Globus pallidus (tissue), 1 donor: ENCODE measurements at regions not wholly inside any gene's neighbourhood (a gene's known extent, or its start where the extent isn't known, plus 50 kb on each side); places are given as distances from the start of the nearest gene placed in this dataset.
A peak's percentile ranks its signal among the peaks of the same experiment; 100 is the strongest.
"Not testable (repeated sequence)": the region's sequence is repeated elsewhere in the genome, so short reads cannot be mapped to it uniquely, and the experiment has no call there.

Experiments
- DNase-seq: peaks from one replicate; pipeline ENCODE4 v3.0.0-alpha.2; 2015; ENCODE audit warnings: low spot score

DNA sequence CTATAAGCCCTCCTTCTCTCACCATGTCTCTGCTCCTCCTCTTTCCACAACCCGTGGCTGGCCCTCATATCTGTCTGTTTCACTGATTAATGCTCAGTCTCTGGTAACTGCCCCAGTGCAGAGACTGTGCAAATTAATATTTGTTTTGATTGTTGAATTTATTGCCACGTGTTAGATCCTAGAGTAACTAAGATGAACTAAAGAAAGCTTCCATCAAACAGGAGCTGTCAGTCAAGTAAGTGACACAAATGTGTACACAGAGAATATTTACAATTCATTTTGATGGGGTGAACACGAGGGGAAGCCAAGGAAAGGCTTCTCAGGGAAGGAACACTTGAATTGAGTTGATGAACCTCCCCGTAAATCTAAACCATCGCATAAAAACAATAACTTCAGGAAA, 182.5 kb downstream of the BAMBI start:
- no peak for DNase-seq

DNA sequence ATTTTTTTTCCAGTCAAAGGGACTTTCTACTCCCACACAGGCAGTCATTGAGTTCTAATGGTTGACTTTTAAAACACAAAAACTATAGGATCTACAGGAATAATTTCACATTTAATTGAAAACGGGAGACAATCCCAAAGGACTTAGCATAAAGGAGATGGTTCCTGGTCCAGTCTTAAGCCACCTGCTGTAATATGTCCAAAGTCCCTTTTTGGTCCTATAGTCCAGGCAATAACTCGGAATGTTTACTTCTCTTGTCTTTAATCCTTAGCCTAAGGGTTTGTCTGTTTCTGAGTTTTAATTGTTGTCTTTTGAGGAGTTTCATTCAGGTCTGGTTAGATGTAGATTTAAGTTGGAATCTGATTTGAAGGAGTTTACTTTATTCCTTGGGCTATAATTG, 184.9 kb downstream of the BAMBI start:
- no peak for DNase-seq

- DNase-seq: no peak
Observed at GRCh38 chr10:28869606-28870201, 192.4 kb downstream of the BAMBI start.

DNA sequence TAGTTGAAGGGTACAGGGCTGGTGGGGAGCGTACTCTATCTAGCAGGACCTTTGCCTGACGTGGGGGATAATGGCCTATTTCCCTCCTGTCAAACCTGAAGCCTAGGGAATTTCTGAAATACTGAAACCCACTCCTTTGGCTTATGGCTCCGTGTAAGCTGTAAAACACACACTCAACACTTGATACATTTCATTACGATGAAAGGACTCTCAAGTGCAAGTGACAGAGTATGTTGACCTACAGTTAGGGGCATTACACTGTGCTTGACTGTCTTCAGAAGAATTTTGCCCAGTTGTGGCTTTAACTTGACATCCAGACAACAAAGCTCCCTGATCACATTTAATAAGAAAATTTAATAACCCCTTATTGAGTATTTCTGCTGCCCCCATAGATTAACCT, 194.3 kb downstream of the BAMBI start:
- DNase-seq: no peak

GRCh38 chr10:28872587-28873165, 195.4 kb downstream of the BAMBI start:
- no peak for DNase-seq

DNA sequence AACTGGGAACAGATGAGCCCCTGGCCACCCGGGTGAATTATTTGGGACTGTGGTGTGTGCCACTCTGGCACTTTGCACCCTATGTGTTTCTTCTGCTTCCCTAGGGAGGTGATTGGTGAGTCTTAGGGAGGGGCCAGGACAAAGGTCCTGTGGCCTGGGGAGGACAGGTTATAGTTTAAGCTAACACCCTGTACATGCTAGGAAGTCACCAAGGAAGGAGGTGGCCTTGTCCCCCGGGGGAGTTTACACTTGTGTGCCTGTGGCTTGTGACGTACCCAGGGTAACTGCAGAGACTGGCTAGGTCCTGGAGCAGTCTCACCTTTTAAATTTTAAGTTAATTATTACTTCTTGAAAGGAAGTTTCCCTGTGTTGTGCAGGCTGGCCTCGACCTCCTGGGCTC, 196.2 kb downstream of the BAMBI start:
- DNase-seq: no peak

DNA sequence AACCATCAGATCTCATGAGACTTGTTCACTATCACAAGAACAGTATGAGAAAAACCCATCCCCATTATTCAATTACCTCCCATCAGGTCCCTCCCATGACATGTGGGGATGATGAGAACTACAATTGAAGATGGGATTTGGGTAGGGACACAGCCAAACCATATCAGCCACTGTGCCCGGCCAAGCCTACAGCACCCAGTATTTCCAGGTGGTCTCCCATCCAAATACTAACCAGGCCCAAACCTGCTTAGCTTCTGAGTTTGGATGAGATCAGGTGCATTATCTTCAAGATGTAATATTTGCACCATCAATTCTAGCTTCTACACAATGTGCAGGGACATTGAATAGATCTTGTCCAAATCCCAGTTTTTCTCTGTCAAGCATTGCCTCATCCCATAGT, 196.9 kb downstream of the BAMBI start:
- no peak for DNase-seq

GRCh38 chr10:28875549-28876081, 198.3 kb downstream of the BAMBI start:
- peak; percentile 15 for DNase-seq

- peak; percentile 63 for DNase-seq
Observed at GRCh38 chr10:28878236-28878970, 201.1 kb downstream of the BAMBI start.

DNA sequence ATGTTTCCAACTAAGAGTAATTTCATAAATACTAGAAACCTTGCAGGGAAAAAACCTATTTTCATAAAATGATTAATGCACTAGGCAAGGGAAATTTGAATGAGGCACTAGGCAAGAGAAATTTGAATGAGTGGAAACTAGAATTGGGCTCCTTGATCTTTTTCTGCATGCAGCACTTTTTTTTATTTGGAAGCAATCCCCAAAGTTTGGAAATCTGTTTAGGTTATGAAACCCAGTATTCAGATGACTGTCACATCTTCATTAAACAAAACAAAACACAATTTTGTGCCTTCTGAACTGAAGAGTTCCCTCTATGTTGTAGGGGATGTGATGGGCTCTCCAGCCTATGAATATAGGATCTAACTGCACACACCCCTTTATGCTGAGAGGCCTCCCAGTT, 201.9 kb downstream of the BAMBI start:
- DNase-seq: no peak

DNA sequence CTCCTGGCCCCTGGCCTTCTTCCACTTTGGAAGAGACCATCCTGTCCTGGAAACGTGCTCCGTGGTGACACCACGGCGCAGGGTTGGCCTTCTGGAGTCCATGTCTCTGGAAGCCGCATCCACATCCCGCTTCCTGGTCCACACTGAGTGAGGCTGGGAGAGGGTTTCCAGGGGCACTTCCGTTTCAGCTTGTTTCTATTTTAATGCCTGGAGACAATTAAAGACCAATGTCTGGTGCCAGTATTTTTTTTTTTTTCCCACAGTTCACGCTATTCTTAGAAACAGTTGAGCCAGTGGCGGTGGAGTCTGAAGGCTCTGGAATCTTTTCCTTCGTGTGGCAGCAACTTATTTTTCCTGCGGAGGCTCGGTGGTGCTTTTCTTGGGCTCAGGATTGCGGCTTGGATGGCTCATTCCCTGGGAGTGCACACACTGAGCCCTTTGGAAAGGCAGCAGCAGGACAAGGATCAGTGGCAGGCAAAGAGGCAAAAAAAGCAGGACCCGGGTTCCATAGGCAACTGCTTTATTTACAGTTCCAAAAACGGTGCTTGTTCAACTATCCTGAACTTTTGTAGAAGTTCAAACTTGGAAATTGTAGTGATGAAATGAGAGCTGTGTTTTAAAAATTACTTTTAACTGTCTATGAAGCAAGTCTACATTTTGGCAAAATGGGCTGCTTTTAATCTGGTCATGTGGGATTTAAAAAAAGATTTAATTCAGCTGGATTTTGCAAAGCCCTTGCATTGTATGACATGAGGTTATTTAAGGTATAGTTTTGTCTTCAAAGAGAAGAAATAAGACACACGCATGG, 202.8 kb downstream of the BAMBI start:
- DNase-seq: no peak

DNA sequence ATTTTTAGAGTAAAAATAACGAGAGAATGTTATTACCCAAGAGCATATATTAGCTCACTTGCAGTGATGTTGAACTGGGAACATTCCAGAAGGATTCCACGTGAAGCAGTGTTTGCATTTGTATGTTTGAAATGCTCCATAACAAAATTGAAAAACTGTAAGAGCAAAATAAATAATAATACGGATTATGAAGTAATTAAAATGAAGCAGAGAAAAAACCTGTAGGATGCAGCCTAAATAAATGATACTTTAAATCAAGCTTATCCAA, 203.3 kb downstream of the BAMBI start:
- no peak for DNase-seq

- no peak for DNase-seq
Observed at GRCh38 chr10:28881171-28881882, 204.0 kb downstream of the BAMBI start.

DNA sequence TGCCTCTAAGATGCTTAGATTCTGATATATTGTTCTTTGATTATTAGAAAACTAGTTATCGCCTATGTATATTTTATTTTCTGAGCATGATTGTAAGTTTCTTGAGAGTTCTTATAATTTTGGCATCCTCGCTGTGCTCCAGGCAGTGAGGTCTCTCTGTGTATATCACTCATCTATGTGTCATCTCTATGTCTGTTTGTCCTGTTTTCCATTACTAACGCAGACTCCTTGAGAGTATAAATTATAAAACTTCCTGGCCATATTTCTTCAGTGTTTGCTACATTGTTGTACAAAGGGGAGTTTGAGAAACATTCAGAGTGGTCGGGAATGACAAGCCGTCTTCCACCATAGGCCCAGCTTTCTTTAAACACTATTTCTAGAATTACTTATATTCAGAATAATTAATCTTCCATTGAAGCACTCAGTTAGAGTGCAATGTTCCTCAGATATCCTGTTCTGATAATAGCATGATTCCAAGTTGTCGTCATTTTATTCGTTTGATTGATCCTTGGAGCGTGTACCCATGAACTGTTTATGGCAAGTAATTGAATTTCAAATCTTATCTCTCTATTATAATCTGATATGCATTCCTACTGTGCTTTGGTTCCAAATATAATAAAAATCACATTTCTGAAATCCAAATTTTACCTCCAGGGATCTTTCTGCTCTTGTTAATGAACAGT, 206.6 kb downstream of the BAMBI start:
- no peak for DNase-seq

DNA sequence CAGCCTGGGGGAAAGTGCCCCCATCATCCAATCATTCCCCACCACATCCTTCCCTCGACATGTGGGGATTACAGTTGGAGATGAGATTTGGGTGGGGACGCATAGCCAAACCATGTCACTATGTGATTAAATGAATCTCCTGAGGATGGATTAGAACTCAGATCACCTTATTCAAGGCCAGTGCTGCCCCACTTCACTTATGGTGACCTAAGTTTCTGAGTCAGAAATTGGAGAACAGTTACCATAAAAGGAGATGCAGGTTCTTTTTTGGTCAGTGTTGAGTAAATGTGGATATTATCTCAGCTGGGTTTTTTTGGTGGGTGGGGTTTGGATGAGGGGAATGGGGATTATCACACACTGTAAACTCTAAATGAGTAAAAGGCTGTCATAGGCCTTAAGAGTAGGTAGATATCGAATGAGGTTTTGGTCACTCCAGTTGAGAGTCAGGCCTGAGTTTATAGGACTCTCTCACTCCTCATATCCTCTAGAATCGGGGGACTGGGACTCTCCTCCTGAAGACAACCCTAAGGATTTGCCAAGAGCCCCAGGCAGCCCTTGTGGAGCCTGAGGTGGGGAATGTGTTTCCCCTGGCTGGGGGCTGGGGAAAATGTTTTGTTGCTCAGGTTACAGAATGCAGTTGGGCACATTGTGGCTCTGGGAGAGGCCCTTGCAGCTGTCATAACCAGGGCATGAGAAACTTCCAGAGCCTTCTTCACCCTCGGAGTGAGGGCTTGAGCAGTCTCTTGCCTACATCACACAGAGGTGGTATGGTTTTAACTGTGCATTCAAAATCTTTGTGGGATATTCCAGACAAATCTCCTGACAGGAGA, 213.0 kb downstream of the BAMBI start:
- no peak for DNase-seq

DNA sequence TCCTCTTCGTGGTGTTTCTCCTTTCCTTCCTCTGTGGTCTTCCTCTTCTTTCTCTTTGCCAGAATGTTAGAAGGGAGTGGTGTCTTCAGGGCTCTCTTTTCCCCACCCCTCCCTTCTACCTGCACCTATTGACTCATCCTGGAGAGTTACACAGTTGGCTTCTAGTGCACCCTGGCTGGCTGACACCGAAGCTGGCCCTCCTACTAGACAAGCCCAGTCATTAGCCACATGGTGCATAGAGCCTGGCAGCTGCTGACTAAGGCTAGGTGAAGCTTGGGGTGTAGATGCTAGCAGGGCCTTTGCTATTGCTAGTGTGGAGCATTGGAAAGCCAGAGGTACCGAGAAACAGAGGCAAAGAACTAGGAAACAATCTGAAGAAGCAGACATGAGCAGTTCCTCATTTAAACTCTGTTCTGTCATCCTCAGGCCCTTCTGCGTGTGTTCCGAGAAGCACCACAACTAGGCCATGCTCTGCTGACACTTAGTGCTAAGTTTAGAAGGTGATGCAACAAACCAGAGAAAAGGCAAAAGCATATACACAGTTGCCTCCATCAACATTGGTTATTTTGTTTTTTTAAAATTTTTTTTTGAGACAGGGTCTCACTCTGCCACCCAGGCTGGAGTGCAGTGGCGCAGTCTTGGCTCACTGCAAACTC, 213.9 kb downstream of the BAMBI start:
- no peak for DNase-seq

- no peak for DNase-seq
Observed at GRCh38 chr10:28892818-28893547, 215.7 kb downstream of the BAMBI start.

DNA sequence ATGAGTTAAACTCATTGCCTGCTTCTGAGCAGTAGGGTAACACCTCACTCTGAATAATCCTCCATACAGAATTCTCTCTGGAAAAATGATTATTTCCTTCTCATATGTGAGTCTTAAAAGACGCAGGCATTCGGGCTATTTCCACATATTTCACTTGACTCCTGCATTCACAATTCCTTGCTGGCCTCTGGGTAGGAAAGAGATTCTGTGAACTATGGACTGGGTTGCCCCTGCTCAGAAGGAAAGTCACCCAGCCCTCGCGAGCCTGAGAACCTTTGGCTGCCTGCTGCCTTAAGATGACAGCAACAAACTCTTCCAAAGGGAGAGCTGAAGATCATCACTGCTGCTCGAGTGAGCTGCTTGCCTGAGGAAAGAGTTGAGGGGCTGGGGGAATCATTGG, 216.8 kb downstream of the BAMBI start:
- DNase-seq: no peak

DNA sequence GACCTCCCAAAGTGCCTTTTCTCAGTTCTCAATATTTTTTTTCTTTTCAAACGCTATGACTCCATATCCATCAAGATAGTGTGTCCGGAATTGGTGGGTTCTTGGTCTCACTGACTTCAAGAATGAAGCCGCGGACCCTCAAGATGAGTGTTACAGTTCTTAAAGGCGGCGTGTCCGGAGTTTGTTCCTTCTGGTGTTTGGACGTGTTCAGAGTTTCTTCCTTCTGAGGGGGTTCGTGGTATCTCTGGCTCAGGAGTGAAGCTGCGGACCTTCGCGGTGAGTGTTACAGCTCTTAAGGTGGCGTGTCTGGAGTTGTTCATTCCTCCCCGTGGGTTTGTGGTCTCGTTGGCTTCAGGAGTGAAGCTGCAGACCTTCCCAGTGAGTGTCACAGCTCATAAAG, 218.3 kb downstream of the BAMBI start:
- DNase-seq: not testable (repeated sequence)
